ENCODE measurements at regions not wholly inside any gene's neighbourhood (a gene's known extent, or its start where the extent isn't known, plus 50 kb on each side); places are given as distances from the start of the nearest gene placed in this dataset.

- H3K27me3 Mint-ChIP-seq (ENCODE audit: low read depth) = no peaks in the 10 kb centered on the region
- no peaks in the 10 kb centered on the region for H3K4me1 Mint-ChIP-seq
- H3K4me3 Mint-ChIP-seq = no peak overlapping the region
- TF ChIP-seq CTCF (conservative IDR thresholded peaks at IDR 0.05) = no peak
- no peaks in the 10 kb centered on the region for H3K36me3 Mint-ChIP-seq (ENCODE audit: low read depth)
- H3K9me3 Mint-ChIP-seq = peaks cover 1% of the 10 kb centered on the region
- DNase-seq (ENCODE audit: low read depth, low spot score) = no peak
- no peak overlapping the region for H3K27ac Mint-ChIP-seq (ENCODE audit: unreplicated experiment)
These were observed 431.4 kb downstream of the SLC16A7 start for GRCh38 chr12:60027266-60027665.

- Mint-ChIP-seq H3K4me3 (no peak overlapping the region), H3K36me3 (ENCODE audit: low read depth) (peaks cover 5% of the 10 kb centered on the region), H3K9me3 (peaks cover 13% of the 10 kb centered on the region), H3K27ac (ENCODE audit: unreplicated experiment) (no peak overlapping the region), H3K27me3 (ENCODE audit: low read depth) (no peaks in the 10 kb centered on the region), H3K4me1 (no peaks in the 10 kb centered on the region)
- no peak for DNase-seq (ENCODE audit: low read depth, low spot score)
- no peak for TF ChIP-seq CTCF (conservative IDR thresholded peaks at IDR 0.05)
These were observed 438.3 kb downstream of the SLC16A7 start for GRCh38 chr12:60034147-60034546.

- Mint-ChIP-seq H3K27ac (ENCODE audit: unreplicated experiment) (no peak overlapping the region), H3K4me1 (no peaks in the 10 kb centered on the region), H3K36me3 (ENCODE audit: low read depth) (peaks cover 5% of the 10 kb centered on the region), H3K9me3 (peaks cover 13% of the 10 kb centered on the region), H3K4me3 (no peak overlapping the region), H3K27me3 (ENCODE audit: low read depth) (no peaks in the 10 kb centered on the region)
- no peak for TF ChIP-seq CTCF (conservative IDR thresholded peaks at IDR 0.05)
- DNase-seq (ENCODE audit: low read depth, low spot score) = no peak
These were observed 440.0 kb downstream of the SLC16A7 start for GRCh38 chr12:60035835-60036234.

- Mint-ChIP-seq H3K9me3 (peaks cover 4% of the 10 kb centered on the region), H3K27ac (ENCODE audit: unreplicated experiment) (no peak overlapping the region), H3K4me3 (no peak overlapping the region), H3K4me1 (no peaks in the 10 kb centered on the region), H3K36me3 (ENCODE audit: low read depth) (no peaks in the 10 kb centered on the region), H3K27me3 (ENCODE audit: low read depth) (no peaks in the 10 kb centered on the region)
- no peak for DNase-seq (ENCODE audit: low read depth, low spot score)
- no peak for TF ChIP-seq CTCF (conservative IDR thresholded peaks at IDR 0.05)
These were observed 447.0 kb downstream of the SLC16A7 start for GRCh38 chr12:60042835-60043234.

- TF ChIP-seq CTCF (conservative IDR thresholded peaks at IDR 0.05) = no peak
- Mint-ChIP-seq H3K27ac (ENCODE audit: unreplicated experiment) (no peak overlapping the region), H3K4me1 (no peaks in the 10 kb centered on the region), H3K27me3 (ENCODE audit: low read depth) (no peaks in the 10 kb centered on the region), H3K4me3 (no peak overlapping the region), H3K36me3 (ENCODE audit: low read depth) (no peaks in the 10 kb centered on the region), H3K9me3 (peaks cover 4% of the 10 kb centered on the region)
- no peak for DNase-seq (ENCODE audit: low read depth, low spot score)
These were observed 447.4 kb downstream of the SLC16A7 start for GRCh38 chr12:60043236-60043635.

GRCh38 chr12:60052483-60052882, 456.7 kb downstream of the SLC16A7 start:
- Mint-ChIP-seq H3K36me3 (ENCODE audit: low read depth) (no peaks in the 10 kb centered on the region), H3K27me3 (ENCODE audit: low read depth) (no peaks in the 10 kb centered on the region), H3K9me3 (peaks cover 2% of the 10 kb centered on the region), H3K4me1 (no peaks in the 10 kb centered on the region), H3K4me3 (no peak overlapping the region), H3K27ac (ENCODE audit: unreplicated experiment) (no peak overlapping the region)
- DNase-seq (ENCODE audit: low read depth, low spot score) = no peak
- no peak for TF ChIP-seq CTCF (conservative IDR thresholded peaks at IDR 0.05)
